ENCODE measurements at regions not wholly inside any gene's neighbourhood (a gene's known extent, or its start where the extent isn't known, plus 50 kb on each side); places are given as distances from the start of the nearest gene placed in this dataset.

DNA sequence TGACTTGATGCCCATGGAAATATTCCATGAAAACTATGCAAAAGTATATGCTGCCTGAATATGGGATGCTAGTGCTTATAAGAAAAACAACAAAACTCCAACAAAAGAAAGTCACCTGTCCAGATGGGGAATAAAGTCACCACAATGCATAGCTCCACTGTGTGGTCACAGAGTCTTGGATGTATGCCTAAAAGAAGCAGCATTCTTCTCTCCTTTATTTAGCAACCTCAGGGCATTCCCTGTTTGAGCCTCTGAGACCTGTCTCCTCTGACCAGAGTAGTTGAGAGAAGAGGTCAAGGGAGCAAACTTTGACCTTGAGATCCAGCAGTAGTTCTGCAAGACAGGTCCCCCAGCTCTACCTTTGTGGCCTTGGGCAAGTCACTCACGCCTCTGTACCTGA lies 287.5 kb downstream of the MED10 start:
- H3K27ac ChIP-seq (ENCODE audit: low read length): no peak overlapping the region
- H3K4me1 ChIP-seq (ENCODE audit: control insufficient read depth, low read depth, low read length): no peaks in the 10 kb centered on the region
- no peak overlapping the region for H3K4me3 ChIP-seq (ENCODE audit: low read length)
- H3K27me3 ChIP-seq (ENCODE audit: control insufficient read depth, insufficient read depth, low read length): no peaks in the 10 kb centered on the region
- H3K9ac ChIP-seq (ENCODE audit: low read length): no peak overlapping the region
- no peaks in the 10 kb centered on the region for H3K36me3 ChIP-seq (ENCODE audit: control insufficient read depth, low read depth, low read length)
- H3K9me3 ChIP-seq (ENCODE audit: control insufficient read depth, low read depth, low read length): no peaks in the 10 kb centered on the region

DNA sequence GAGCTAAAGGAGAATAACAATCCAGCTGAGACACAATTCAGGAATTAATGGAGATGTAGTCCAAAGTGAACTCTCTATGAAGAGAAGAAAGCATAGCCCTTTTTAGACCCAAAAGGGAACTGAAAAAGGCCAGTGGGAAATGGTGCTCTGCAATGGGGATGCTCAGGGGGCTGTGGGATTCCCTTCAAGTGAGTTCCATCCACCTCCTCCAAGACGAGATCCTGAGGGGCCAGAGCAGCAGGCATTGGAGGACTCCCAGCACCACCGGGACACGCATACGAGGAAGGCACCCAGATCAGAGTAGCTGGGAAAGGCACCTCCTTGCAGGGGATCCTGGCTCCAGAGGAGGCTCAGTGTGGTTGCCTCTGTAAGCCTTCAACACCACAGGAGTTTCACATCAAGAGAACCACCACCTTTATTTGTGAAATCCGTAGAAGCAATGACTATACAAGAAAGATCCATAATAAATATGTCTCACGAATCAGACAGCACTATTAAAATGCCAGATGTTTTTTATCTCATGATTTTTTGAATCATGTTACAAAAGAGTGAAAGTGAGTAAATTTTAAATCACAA lies 288.2 kb downstream of the MED10 start:
- no peak overlapping the region for H3K4me3 ChIP-seq (ENCODE audit: low read length)
- H3K9ac ChIP-seq (ENCODE audit: low read length): no peak overlapping the region
- no peak overlapping the region for H3K27ac ChIP-seq (ENCODE audit: low read length)
- no peaks in the 10 kb centered on the region for H3K9me3 ChIP-seq (ENCODE audit: control insufficient read depth, low read depth, low read length)
- no peaks in the 10 kb centered on the region for H3K4me1 ChIP-seq (ENCODE audit: control insufficient read depth, low read depth, low read length)
- no peaks in the 10 kb centered on the region for H3K36me3 ChIP-seq (ENCODE audit: control insufficient read depth, low read depth, low read length)
- no peaks in the 10 kb centered on the region for H3K27me3 ChIP-seq (ENCODE audit: control insufficient read depth, insufficient read depth, low read length)

DNA sequence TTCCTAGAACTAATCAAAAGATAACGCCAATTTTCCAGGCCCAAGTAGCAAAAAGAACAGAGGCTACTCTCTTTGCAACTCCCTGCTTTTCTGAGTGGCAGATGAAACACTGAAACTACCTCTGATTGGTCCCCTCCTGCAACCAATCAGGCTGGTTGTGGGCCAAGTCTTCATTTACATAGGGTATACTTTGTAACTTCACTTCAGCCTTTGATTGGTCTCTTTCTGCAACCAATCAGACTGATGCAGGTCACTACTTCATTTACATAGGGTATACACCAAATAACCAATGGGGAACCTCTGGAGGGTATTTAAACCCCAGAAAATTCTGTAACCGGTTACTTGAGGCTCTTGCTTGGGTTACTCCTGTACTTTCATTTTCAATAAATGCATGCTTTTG lies 289.6 kb downstream of the MED10 start:
- Histone ChIP-seq H3K27ac (ENCODE audit: low read length) (no peak overlapping the region), H3K9me3 (ENCODE audit: control insufficient read depth, low read depth, low read length) (no peaks in the 10 kb centered on the region), H3K4me1 (ENCODE audit: control insufficient read depth, low read depth, low read length) (no peaks in the 10 kb centered on the region), H3K4me3 (ENCODE audit: low read length) (no peak overlapping the region), H3K27me3 (ENCODE audit: control insufficient read depth, insufficient read depth, low read length) (no peaks in the 10 kb centered on the region), H3K9ac (ENCODE audit: low read length) (no peak overlapping the region), H3K36me3 (ENCODE audit: control insufficient read depth, low read depth, low read length) (no peaks in the 10 kb centered on the region)

- Histone ChIP-seq H3K36me3 (ENCODE audit: control insufficient read depth, low read depth, low read length) (no peaks in the 10 kb centered on the region), H3K4me3 (ENCODE audit: low read length) (no peak overlapping the region), H3K27ac (ENCODE audit: low read length) (no peak overlapping the region), H3K27me3 (ENCODE audit: control insufficient read depth, insufficient read depth, low read length) (no peaks in the 10 kb centered on the region), H3K9ac (ENCODE audit: low read length) (no peak overlapping the region), H3K4me1 (ENCODE audit: control insufficient read depth, low read depth, low read length) (no peaks in the 10 kb centered on the region), H3K9me3 (ENCODE audit: control insufficient read depth, low read depth, low read length) (no peaks in the 10 kb centered on the region)
These were observed 290.8 kb downstream of the MED10 start for GRCh38 chr5:6087576-6087975.

GRCh38 chr5:6086871-6087270 lies 291.5 kb downstream of the MED10 start:
- Histone ChIP-seq H3K27ac (ENCODE audit: low read length) (no peak overlapping the region), H3K4me1 (ENCODE audit: control insufficient read depth, low read depth, low read length) (no peaks in the 10 kb centered on the region), H3K27me3 (ENCODE audit: control insufficient read depth, insufficient read depth, low read length) (no peaks in the 10 kb centered on the region), H3K9me3 (ENCODE audit: control insufficient read depth, low read depth, low read length) (no peaks in the 10 kb centered on the region), H3K36me3 (ENCODE audit: control insufficient read depth, low read depth, low read length) (no peaks in the 10 kb centered on the region), H3K4me3 (ENCODE audit: low read length) (no peak overlapping the region), H3K9ac (ENCODE audit: low read length) (no peak overlapping the region)

GRCh38 chr5:6085341-6085860 lies 292.9 kb downstream of the MED10 start:
- H3K27ac ChIP-seq (ENCODE audit: low read length): no peak overlapping the region
- H3K4me3 ChIP-seq (ENCODE audit: low read length): no peak overlapping the region
- no peaks in the 10 kb centered on the region for H3K27me3 ChIP-seq (ENCODE audit: control insufficient read depth, insufficient read depth, low read length)
- H3K9ac ChIP-seq (ENCODE audit: low read length): no peak overlapping the region
- no peaks in the 10 kb centered on the region for H3K9me3 ChIP-seq (ENCODE audit: control insufficient read depth, low read depth, low read length)
- H3K36me3 ChIP-seq (ENCODE audit: control insufficient read depth, low read depth, low read length): no peaks in the 10 kb centered on the region
- no peaks in the 10 kb centered on the region for H3K4me1 ChIP-seq (ENCODE audit: control insufficient read depth, low read depth, low read length)

- Histone ChIP-seq H3K27ac (ENCODE audit: low read length) (no peak overlapping the region), H3K27me3 (ENCODE audit: control insufficient read depth, insufficient read depth, low read length) (no peaks in the 10 kb centered on the region), H3K9ac (ENCODE audit: low read length) (no peak overlapping the region), H3K4me1 (ENCODE audit: control insufficient read depth, low read depth, low read length) (no peaks in the 10 kb centered on the region), H3K9me3 (ENCODE audit: control insufficient read depth, low read depth, low read length) (no peaks in the 10 kb centered on the region), H3K36me3 (ENCODE audit: control insufficient read depth, low read depth, low read length) (no peaks in the 10 kb centered on the region), H3K4me3 (ENCODE audit: low read length) (no peak overlapping the region)
These were observed 293.5 kb downstream of the MED10 start for GRCh38 chr5:6084836-6085235.

- Histone ChIP-seq H3K36me3 (ENCODE audit: control insufficient read depth, low read depth, low read length) (no peaks in the 10 kb centered on the region), H3K9me3 (ENCODE audit: control insufficient read depth, low read depth, low read length) (no peaks in the 10 kb centered on the region), H3K27me3 (ENCODE audit: control insufficient read depth, insufficient read depth, low read length) (no peaks in the 10 kb centered on the region), H3K27ac (ENCODE audit: low read length) (no peak overlapping the region), H3K9ac (ENCODE audit: low read length) (no peak overlapping the region), H3K4me3 (ENCODE audit: low read length) (no peak overlapping the region), H3K4me1 (ENCODE audit: control insufficient read depth, low read depth, low read length) (no peaks in the 10 kb centered on the region)
These were observed 294.0 kb downstream of the MED10 start for GRCh38 chr5:6084376-6084775.

DNA sequence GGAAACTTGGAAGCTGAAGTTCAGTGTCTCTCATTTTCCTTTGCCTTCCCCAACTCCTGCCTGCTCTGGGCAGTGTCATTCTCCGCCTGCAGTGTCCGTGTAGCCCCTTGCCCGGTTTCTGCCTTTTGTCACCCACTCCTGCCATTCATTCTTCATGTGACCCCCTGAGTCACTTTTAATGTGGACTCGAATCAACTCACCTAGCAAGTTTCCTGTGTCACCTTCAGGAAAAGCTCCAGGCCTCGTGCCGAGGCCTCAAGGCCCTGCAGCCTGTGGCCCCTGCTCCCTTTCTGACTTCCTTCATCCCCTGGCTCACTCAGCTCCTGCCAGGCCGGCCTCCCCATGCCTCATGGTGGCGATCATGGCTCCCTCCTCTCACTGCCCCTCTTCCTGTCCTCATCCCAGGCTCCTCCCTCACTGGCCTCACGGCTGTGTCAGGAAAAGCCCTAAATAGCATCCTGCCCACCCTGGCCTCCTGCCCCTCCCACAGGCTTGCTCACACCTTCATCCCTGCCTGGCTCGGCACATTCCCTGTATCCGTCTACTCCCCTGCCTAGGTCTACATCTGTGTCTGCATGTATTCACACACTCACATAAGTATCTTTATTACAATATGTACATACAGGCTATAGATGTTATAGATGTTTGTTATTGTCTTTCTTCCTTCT lies 294.9 kb downstream of the MED10 start:
- H3K4me1 ChIP-seq (ENCODE audit: control insufficient read depth, low read depth, low read length): no peaks in the 10 kb centered on the region

DNA sequence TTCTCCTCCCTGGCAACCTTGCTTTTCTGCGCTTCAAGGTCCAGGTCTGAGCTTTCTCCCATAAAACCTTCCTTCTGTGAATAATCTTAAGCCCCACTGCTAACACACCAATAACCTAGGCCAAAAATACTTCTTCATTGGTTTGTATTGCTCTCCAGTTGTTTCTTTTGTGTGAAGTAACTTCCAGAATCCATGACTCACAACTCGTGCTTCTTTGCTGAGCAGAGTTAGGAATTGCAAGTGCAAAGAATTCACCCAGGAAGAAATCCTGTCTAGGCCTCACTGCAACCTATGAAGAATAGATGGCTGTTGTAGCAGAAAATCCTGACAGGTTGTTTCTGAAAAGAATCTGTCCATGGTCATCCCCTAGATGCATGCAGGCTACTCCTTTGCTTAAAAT lies 295.7 kb downstream of the MED10 start:
- H3K9ac ChIP-seq (ENCODE audit: low read length): no peak overlapping the region
- H3K9me3 ChIP-seq (ENCODE audit: control insufficient read depth, low read depth, low read length): no peaks in the 10 kb centered on the region
- no peaks in the 10 kb centered on the region for H3K4me1 ChIP-seq (ENCODE audit: control insufficient read depth, low read depth, low read length)
- H3K27me3 ChIP-seq (ENCODE audit: control insufficient read depth, insufficient read depth, low read length): no peaks in the 10 kb centered on the region
- no peak overlapping the region for H3K4me3 ChIP-seq (ENCODE audit: low read length)
- no peaks in the 10 kb centered on the region for H3K36me3 ChIP-seq (ENCODE audit: control insufficient read depth, low read depth, low read length)
- H3K27ac ChIP-seq (ENCODE audit: low read length): no peak overlapping the region

More for the DNA sequence above, 294.9 kb downstream of the MED10 start:
- no peak overlapping the region for H3K9ac ChIP-seq (ENCODE audit: low read length)
- no peaks in the 10 kb centered on the region for H3K27me3 ChIP-seq (ENCODE audit: control insufficient read depth, insufficient read depth, low read length)
- no peaks in the 10 kb centered on the region for H3K9me3 ChIP-seq (ENCODE audit: control insufficient read depth, low read depth, low read length)
- no peaks in the 10 kb centered on the region for H3K36me3 ChIP-seq (ENCODE audit: control insufficient read depth, low read depth, low read length)
- no peak overlapping the region for H3K4me3 ChIP-seq (ENCODE audit: low read length)
- H3K27ac ChIP-seq (ENCODE audit: low read length): no peak overlapping the region

DNA sequence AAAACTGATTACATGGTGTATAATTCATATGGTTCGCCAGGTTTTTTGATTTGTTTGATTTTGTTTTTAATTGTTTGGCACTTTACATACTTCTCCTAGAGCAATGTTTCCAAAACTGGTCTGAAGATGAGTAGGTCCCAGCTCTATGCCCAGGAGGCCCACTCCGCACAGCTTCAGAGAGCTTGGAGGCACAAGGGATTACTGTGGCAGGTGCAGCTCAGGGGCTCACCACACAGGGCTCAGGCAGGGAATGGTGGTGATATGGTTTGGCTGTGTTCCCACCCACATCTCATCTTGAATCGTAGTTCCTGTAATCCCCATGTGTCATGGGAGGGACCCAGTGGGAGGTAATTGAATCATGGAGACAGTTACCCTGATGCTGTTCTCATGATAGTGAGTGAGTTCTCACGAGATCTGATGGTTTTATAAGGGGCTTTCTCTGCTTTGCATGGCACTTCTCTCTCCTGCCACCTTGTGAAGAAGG lies 296.6 kb downstream of the MED10 start:
- Histone ChIP-seq H3K4me1 (ENCODE audit: control insufficient read depth, low read depth, low read length) (no peaks in the 10 kb centered on the region), H3K27me3 (ENCODE audit: control insufficient read depth, insufficient read depth, low read length) (no peaks in the 10 kb centered on the region), H3K36me3 (ENCODE audit: control insufficient read depth, low read depth, low read length) (no peaks in the 10 kb centered on the region), H3K9ac (ENCODE audit: low read length) (no peak overlapping the region), H3K4me3 (ENCODE audit: low read length) (no peak overlapping the region), H3K27ac (ENCODE audit: low read length) (no peak overlapping the region), H3K9me3 (ENCODE audit: control insufficient read depth, low read depth, low read length) (no peaks in the 10 kb centered on the region)
